ENCODE measurements at regions not wholly inside any gene's neighbourhood (a gene's known extent, or its start where the extent isn't known, plus 50 kb on each side); places are given as distances from the start of the nearest gene placed in this dataset.
"Not testable (repeated sequence)": the region's sequence is repeated elsewhere in the genome, so short reads cannot be mapped to it uniquely, and the experiment has no call there.

GRCh38 chr1:245058882-245059281, 95.9 kb upstream of the KIF26B start:
- Histone ChIP-seq H4K20me1 (ENCODE audit: insufficient read depth, low read length) (no peaks in the 10 kb centered on the region), H3K9me3 (ENCODE audit: insufficient read depth, low read length) (no peaks in the 10 kb centered on the region), H3K4me1 (ENCODE audit: low read length) (peaks cover 9% of the 10 kb centered on the region), H3K9ac (ENCODE audit: low read length) (no peak overlapping the region), H3K27ac (ENCODE audit: low read length) (no peak overlapping the region), H3K27me3 (ENCODE audit: low read depth, low read length) (0 out of 2 replicates have a peak, but pooled peaks cover 8% of the 10 kb centered on the region), H3K36me3 (replicated peaks; ENCODE audit: low read depth, low read length) (no peaks in the 10 kb centered on the region), H2AFZ (ENCODE audit: low read depth, low read length) (no peak overlapping the region), H3K79me2 (ENCODE audit: low read length) (no peaks in the 10 kb centered on the region), H3K4me2 (ENCODE audit: low read length) (no peak overlapping the region), H3K4me3 (ENCODE audit: low read length) (no peak overlapping the region)
- TF ChIP-seq CTCF (IDR thresholded peaks at IDR 0.05; ENCODE audit: low read depth, low read length), result no peak
- no peak for TF ChIP-seq EZH2phosphoT487 (IDR thresholded peaks at IDR 0.05; ENCODE audit: low read depth)

GRCh38 chr1:245058436-245058835, 96.3 kb upstream of the KIF26B start:
- no peak overlapping the region for H3K27ac ChIP-seq (ENCODE audit: low read length)
- no peak overlapping the region for H3K4me3 ChIP-seq (ENCODE audit: low read length)
- H2AFZ ChIP-seq (ENCODE audit: low read depth, low read length), result no peak overlapping the region
- no peaks in the 10 kb centered on the region for H4K20me1 ChIP-seq (ENCODE audit: insufficient read depth, low read length)
- H3K9ac ChIP-seq (ENCODE audit: low read length), result no peak overlapping the region
- TF ChIP-seq CTCF (IDR thresholded peaks at IDR 0.05; ENCODE audit: low read depth, low read length) (no peak), EZH2phosphoT487 (IDR thresholded peaks at IDR 0.05; ENCODE audit: low read depth) (no peak)
- 0 out of 2 replicates have a peak, but pooled peaks cover 8% of the 10 kb centered on the region for H3K27me3 ChIP-seq (ENCODE audit: low read depth, low read length)
- H3K36me3 ChIP-seq (replicated peaks; ENCODE audit: low read depth, low read length), result no peaks in the 10 kb centered on the region
- no peaks in the 10 kb centered on the region for H3K79me2 ChIP-seq (ENCODE audit: low read length)
- H3K9me3 ChIP-seq (ENCODE audit: insufficient read depth, low read length), result no peaks in the 10 kb centered on the region
- H3K4me1 ChIP-seq (ENCODE audit: low read length), result peaks cover 11% of the 10 kb centered on the region
- H3K4me2 ChIP-seq (ENCODE audit: low read length), result no peak overlapping the region

GRCh38 chr1:245056913-245057312, 97.9 kb upstream of the KIF26B start:
- no peaks in the 10 kb centered on the region for H4K20me1 ChIP-seq (ENCODE audit: insufficient read depth, low read length)
- peaks cover 17% of the 10 kb centered on the region; the same call in 1 of the 2 replicates for H3K27me3 ChIP-seq (ENCODE audit: low read depth, low read length)
- no peak for TF ChIP-seq CTCF (IDR thresholded peaks at IDR 0.05; ENCODE audit: low read depth, low read length)
- TF ChIP-seq EZH2phosphoT487 (IDR thresholded peaks at IDR 0.05; ENCODE audit: low read depth), result no peak
- no peak overlapping the region for H2AFZ ChIP-seq (ENCODE audit: low read depth, low read length)
- H3K36me3 ChIP-seq (replicated peaks; ENCODE audit: low read depth, low read length), result no peaks in the 10 kb centered on the region
- H3K79me2 ChIP-seq (ENCODE audit: low read length), result no peaks in the 10 kb centered on the region
- H3K4me1 ChIP-seq (ENCODE audit: low read length), result peaks cover 11% of the 10 kb centered on the region
- H3K9ac ChIP-seq (ENCODE audit: low read length), result no peak overlapping the region
- H3K4me3 ChIP-seq (ENCODE audit: low read length), result no peak overlapping the region
- no peaks in the 10 kb centered on the region for H3K9me3 ChIP-seq (ENCODE audit: insufficient read depth, low read length)
- no peak overlapping the region for H3K27ac ChIP-seq (ENCODE audit: low read length)
- H3K4me2 ChIP-seq (ENCODE audit: low read length), result no peak overlapping the region

GRCh38 chr1:245056296-245056695, 98.5 kb upstream of the KIF26B start:
- not testable (repeated sequence) for H3K4me3 ChIP-seq (ENCODE audit: low read length); H2AFZ ChIP-seq (ENCODE audit: low read depth, low read length); H3K9me3 ChIP-seq (ENCODE audit: insufficient read depth, low read length); H3K27ac ChIP-seq (ENCODE audit: low read length); H3K79me2 ChIP-seq (ENCODE audit: low read length); H3K9ac ChIP-seq (ENCODE audit: low read length); H3K36me3 ChIP-seq (replicated peaks; ENCODE audit: low read depth, low read length); H3K4me2 ChIP-seq (ENCODE audit: low read length); H4K20me1 ChIP-seq (ENCODE audit: insufficient read depth, low read length)
- Histone ChIP-seq H3K27me3 (ENCODE audit: low read depth, low read length) (peaks cover 19% of the 10 kb centered on the region; the same call in 1 of the 2 replicates), H3K4me1 (ENCODE audit: low read length) (peaks cover 11% of the 10 kb centered on the region)

- Histone ChIP-seq H3K4me2 (ENCODE audit: low read length) (no peak overlapping the region), H3K4me1 (ENCODE audit: low read length) (peaks cover 11% of the 10 kb centered on the region), H3K9me3 (ENCODE audit: insufficient read depth, low read length) (no peaks in the 10 kb centered on the region), H4K20me1 (ENCODE audit: insufficient read depth, low read length) (no peaks in the 10 kb centered on the region), H3K9ac (ENCODE audit: low read length) (no peak overlapping the region), H2AFZ (ENCODE audit: low read depth, low read length) (no peak overlapping the region), H3K36me3 (replicated peaks; ENCODE audit: low read depth, low read length) (no peaks in the 10 kb centered on the region), H3K4me3 (ENCODE audit: low read length) (no peak overlapping the region), H3K27ac (ENCODE audit: low read length) (no peak overlapping the region), H3K27me3 (ENCODE audit: low read depth, low read length) (peaks cover 19% of the 10 kb centered on the region; the same call in 1 of the 2 replicates), H3K79me2 (ENCODE audit: low read length) (no peaks in the 10 kb centered on the region)
- TF ChIP-seq EZH2phosphoT487 (IDR thresholded peaks at IDR 0.05; ENCODE audit: low read depth) (no peak), CTCF (IDR thresholded peaks at IDR 0.05; ENCODE audit: low read depth, low read length) (no peak)
Measured at GRCh38 chr1:245055752-245056151, 99.0 kb upstream of the KIF26B start.
